ENCODE measurements at regions not wholly inside any gene's neighbourhood (a gene's known extent, or its start where the extent isn't known, plus 50 kb on each side); places are given as distances from the start of the nearest gene placed in this dataset.

DNA sequence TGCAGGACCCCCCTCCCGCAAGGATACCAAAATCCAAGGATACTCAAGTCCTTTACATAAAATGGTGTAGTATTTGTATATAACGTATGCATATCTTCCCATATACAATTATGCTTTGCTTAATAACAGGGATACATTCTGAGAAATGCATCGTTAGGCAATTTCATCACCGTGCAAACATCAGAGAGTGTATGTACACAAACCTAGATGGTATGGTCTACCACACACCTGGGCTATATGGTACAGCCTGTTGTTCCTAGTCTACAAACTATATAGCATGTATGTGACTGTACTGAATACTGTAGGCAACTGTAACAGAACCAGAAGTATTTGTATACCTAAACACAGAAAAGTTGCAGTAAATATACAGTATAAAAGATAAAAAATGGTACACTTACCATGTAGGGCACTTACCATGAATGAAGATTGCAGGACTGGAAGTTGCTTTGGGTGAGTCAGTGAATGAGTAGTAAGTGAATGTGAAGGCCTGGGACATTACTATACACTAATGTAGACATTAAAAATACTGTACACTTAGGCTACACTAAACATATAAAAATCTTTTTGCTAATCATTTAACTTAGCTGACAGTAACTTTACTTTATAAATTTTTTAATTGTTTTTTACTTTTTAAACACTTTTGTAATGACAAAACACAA, 141.1 kb downstream of the SLC41A2 start:
- no peak for TF ChIP-seq EZH2 (IDR thresholded peaks at IDR 0.05; ENCODE audit: insufficient read depth, low read length)
- TF ChIP-seq, protein P1, sequence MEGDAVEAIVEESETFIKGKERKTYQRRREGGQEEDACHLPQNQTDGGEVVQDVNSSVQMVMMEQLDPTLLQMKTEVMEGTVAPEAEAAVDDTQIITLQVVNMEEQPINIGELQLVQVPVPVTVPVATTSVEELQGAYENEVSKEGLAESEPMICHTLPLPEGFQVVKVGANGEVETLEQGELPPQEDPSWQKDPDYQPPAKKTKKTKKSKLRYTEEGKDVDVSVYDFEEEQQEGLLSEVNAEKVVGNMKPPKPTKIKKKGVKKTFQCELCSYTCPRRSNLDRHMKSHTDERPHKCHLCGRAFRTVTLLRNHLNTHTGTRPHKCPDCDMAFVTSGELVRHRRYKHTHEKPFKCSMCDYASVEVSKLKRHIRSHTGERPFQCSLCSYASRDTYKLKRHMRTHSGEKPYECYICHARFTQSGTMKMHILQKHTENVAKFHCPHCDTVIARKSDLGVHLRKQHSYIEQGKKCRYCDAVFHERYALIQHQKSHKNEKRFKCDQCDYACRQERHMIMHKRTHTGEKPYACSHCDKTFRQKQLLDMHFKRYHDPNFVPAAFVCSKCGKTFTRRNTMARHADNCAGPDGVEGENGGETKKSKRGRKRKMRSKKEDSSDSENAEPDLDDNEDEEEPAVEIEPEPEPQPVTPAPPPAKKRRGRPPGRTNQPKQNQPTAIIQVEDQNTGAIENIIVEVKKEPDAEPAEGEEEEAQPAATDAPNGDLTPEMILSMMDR (IDR thresholded peaks at IDR 0.05; ENCODE audit: insufficient read depth, low read depth, low read length), result no peak
- no peaks in the 10 kb centered on the region for H3K4me1 ChIP-seq (ENCODE audit: insufficient read depth, low read length)
- H3K9me3 ChIP-seq (ENCODE audit: insufficient read depth, low read depth, low read length), result no peaks in the 10 kb centered on the region
- H3K27me3 ChIP-seq (ENCODE audit: insufficient read depth, low read length), result peaks cover 2% of the 10 kb centered on the region
- Mint-ChIP-seq H3K36me3 (ENCODE audit: low read depth, unreplicated experiment) (peaks cover 2% of the 10 kb centered on the region), H3K9me3 (ENCODE audit: unreplicated experiment) (no peaks in the 10 kb centered on the region), H3K4me1 (ENCODE audit: low read depth, unreplicated experiment) (no peaks in the 10 kb centered on the region), H3K27me3 (ENCODE audit: low read depth, unreplicated experiment) (no peaks in the 10 kb centered on the region), H3K27ac (ENCODE audit: unreplicated experiment) (no peak overlapping the region), H3K4me3 (ENCODE audit: unreplicated experiment) (no peak overlapping the region)
- no peak overlapping the region for H2AFZ ChIP-seq (ENCODE audit: low read depth, low read length)
- H3K79me2 ChIP-seq (ENCODE audit: insufficient read depth, low read length), result no peaks in the 10 kb centered on the region
- no peaks in the 10 kb centered on the region for H3K36me3 ChIP-seq (ENCODE audit: insufficient read depth, low read length)
- no peak for DNase-seq (ENCODE audit: low read depth)
- no peak for FAIRE-seq
- H4K20me1 ChIP-seq (ENCODE audit: insufficient read depth, low read length), result no peaks in the 10 kb centered on the region
- no peak overlapping the region for H3K4me2 ChIP-seq (ENCODE audit: low read length)
- H3K9ac ChIP-seq (ENCODE audit: low read length), result no peak overlapping the region
- H3K4me3 ChIP-seq (ENCODE audit: insufficient read depth, low read depth, low read length), result no peak overlapping the region
- no peak overlapping the region for H3K27ac ChIP-seq (ENCODE audit: low read depth, low read length)

DNA sequence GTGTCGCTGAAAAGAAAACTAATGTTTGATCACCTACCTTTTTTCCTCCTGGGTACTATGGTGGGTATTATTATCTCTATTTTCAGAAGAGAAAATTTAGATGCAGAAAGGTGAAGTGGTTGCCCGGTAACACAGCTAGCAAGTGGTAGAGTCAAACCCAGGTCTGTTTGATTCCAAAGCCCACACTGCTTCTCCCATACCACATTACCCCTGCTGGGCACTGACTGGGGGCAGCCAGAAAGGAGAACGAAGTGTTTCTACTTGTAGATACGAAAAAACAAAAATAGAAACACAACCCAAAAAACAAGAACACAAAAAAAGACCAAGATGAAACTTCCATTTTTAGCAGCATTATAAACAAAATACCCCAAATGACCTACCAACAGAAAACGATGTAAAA, 142.2 kb downstream of the SLC41A2 start:
- Histone ChIP-seq H3K27me3 (ENCODE audit: insufficient read depth, low read length) (peaks cover 2% of the 10 kb centered on the region), H3K9me3 (ENCODE audit: insufficient read depth, low read depth, low read length) (no peaks in the 10 kb centered on the region), H3K4me1 (ENCODE audit: insufficient read depth, low read length) (no peaks in the 10 kb centered on the region), H2AFZ (ENCODE audit: low read depth, low read length) (no peak overlapping the region), H3K4me3 (ENCODE audit: insufficient read depth, low read depth, low read length) (no peak overlapping the region), H4K20me1 (ENCODE audit: insufficient read depth, low read length) (no peaks in the 10 kb centered on the region), H3K9ac (ENCODE audit: low read length) (no peak overlapping the region), H3K79me2 (ENCODE audit: insufficient read depth, low read length) (no peaks in the 10 kb centered on the region), H3K27ac (ENCODE audit: low read depth, low read length) (no peak overlapping the region), H3K36me3 (ENCODE audit: insufficient read depth, low read length) (no peaks in the 10 kb centered on the region), H3K4me2 (ENCODE audit: low read length) (no peak overlapping the region)
- Mint-ChIP-seq H3K9me3 (ENCODE audit: unreplicated experiment) (no peaks in the 10 kb centered on the region), H3K4me1 (ENCODE audit: low read depth, unreplicated experiment) (no peaks in the 10 kb centered on the region), H3K36me3 (ENCODE audit: low read depth, unreplicated experiment) (peaks cover 2% of the 10 kb centered on the region), H3K27ac (ENCODE audit: unreplicated experiment) (no peak overlapping the region), H3K27me3 (ENCODE audit: low read depth, unreplicated experiment) (no peaks in the 10 kb centered on the region), H3K4me3 (ENCODE audit: unreplicated experiment) (no peak overlapping the region)
- FAIRE-seq, result no peak
- DNase-seq (ENCODE audit: low read depth), result no peak
- TF ChIP-seq EZH2 (IDR thresholded peaks at IDR 0.05; ENCODE audit: insufficient read depth, low read length), result no peak
- TF ChIP-seq, protein P1 (IDR thresholded peaks at IDR 0.05; ENCODE audit: insufficient read depth, low read depth, low read length), result no peak

DNA sequence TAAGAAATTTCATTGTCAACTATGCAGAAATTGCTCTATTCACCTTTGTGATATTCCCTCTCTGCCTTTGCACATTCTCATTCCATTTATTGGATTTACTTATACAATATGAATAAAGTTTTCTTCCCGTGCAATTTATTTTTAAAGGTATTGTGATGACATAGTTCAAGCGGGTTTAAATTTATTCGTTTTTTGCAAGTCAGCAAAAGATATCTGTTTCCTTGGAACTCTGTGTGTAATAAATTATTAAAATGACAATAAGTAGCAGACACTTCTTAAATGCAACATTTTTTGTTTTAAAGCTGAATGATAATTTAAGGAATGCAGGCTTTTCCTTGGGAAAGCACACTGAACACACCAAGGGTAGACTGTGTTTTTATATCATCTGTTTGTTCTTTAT, 143.1 kb downstream of the SLC41A2 start:
- Histone ChIP-seq H4K20me1 (ENCODE audit: insufficient read depth, low read length) (no peaks in the 10 kb centered on the region), H3K79me2 (ENCODE audit: insufficient read depth, low read length) (no peaks in the 10 kb centered on the region), H3K4me3 (ENCODE audit: insufficient read depth, low read depth, low read length) (no peak overlapping the region), H3K4me2 (ENCODE audit: low read length) (no peak overlapping the region), H3K27ac (ENCODE audit: low read depth, low read length) (no peak overlapping the region), H3K4me1 (ENCODE audit: insufficient read depth, low read length) (no peaks in the 10 kb centered on the region), H3K36me3 (ENCODE audit: insufficient read depth, low read length) (no peaks in the 10 kb centered on the region), H2AFZ (ENCODE audit: low read depth, low read length) (no peak overlapping the region), H3K9ac (ENCODE audit: low read length) (no peak overlapping the region), H3K27me3 (ENCODE audit: insufficient read depth, low read length) (peaks cover 2% of the 10 kb centered on the region), H3K9me3 (ENCODE audit: insufficient read depth, low read depth, low read length) (no peaks in the 10 kb centered on the region)
- TF ChIP-seq, protein P1 (IDR thresholded peaks at IDR 0.05; ENCODE audit: insufficient read depth, low read depth, low read length), result no peak
- TF ChIP-seq EZH2 (IDR thresholded peaks at IDR 0.05; ENCODE audit: insufficient read depth, low read length), result no peak
- Mint-ChIP-seq H3K27me3 (ENCODE audit: low read depth, unreplicated experiment) (no peaks in the 10 kb centered on the region), H3K9me3 (ENCODE audit: unreplicated experiment) (no peaks in the 10 kb centered on the region), H3K27ac (ENCODE audit: unreplicated experiment) (no peak overlapping the region), H3K4me1 (ENCODE audit: low read depth, unreplicated experiment) (no peaks in the 10 kb centered on the region), H3K36me3 (ENCODE audit: low read depth, unreplicated experiment) (peaks cover 2% of the 10 kb centered on the region), H3K4me3 (ENCODE audit: unreplicated experiment) (no peak overlapping the region)
- no peak for DNase-seq (ENCODE audit: low read depth)
- no peak for FAIRE-seq
